HFFc6 (cell line): ENCODE measurements at regions not wholly inside any gene's neighbourhood (a gene's known extent, or its start where the extent isn't known, plus 50 kb on each side); places are given as distances from the start of the nearest gene placed in this dataset.
A peak's percentile ranks its signal among the peaks of the same experiment; 100 is the strongest.

Source experiments
- DNase-seq: peaks from one replicate; pipeline ENCODE4 v3.0.0-alpha.2; 2018
- H3K27ac Mint-ChIP-seq: 2 replicates; pipeline ENCODE4 v1.8.0; 2020; ENCODE audit warnings: mild to moderate bottlenecking, mixed read lengths
- H3K27me3 Mint-ChIP-seq: 2 replicates; pipeline ENCODE4 v1.8.0; 2021; ENCODE audit warnings: mild to moderate bottlenecking, moderate library complexity, mixed read lengths; ENCODE audit not compliant: insufficient read depth
- H3K36me3 Mint-ChIP-seq: 2 replicates; pipeline ENCODE4 v1.8.0; 2021; ENCODE audit warnings: low read depth, mixed read lengths
- H3K4me1 Mint-ChIP-seq: 2 replicates; pipeline ENCODE4 v1.8.0; 2020; ENCODE audit warnings: low read depth, mixed read lengths
- H3K4me3 Mint-ChIP-seq: 2 replicates; pipeline ENCODE4 v1.8.0; 2020; ENCODE audit warnings: mild to moderate bottlenecking, moderate library complexity, mixed read lengths
- H3K9me3 Mint-ChIP-seq: 2 replicates; pipeline ENCODE4 v1.8.0; 2020; ENCODE audit warnings: mild to moderate bottlenecking, mixed read lengths
- CTCF ChIP-seq: fragments of 200-600 bp; sonication (generic); IDR thresholded peaks from 2 replicates; pipeline ENCODE4 v1.5.0; 2021; ENCODE audit warnings: antibody characterized with exemption, mild to moderate bottlenecking

GRCh38 chr3:164040991-164041390 lies 1037.3 kb downstream of the SI start:
- DNase-seq = no peak
- no peaks in the 10 kb centered on the region for H3K4me1 Mint-ChIP-seq
- no peaks in the 10 kb centered on the region for H3K36me3 Mint-ChIP-seq
- no peak overlapping the region for H3K27ac Mint-ChIP-seq
- peaks cover 11% of the 10 kb centered on the region for H3K9me3 Mint-ChIP-seq
- no peak overlapping the region for H3K4me3 Mint-ChIP-seq
- no peaks in the 10 kb centered on the region for H3K27me3 Mint-ChIP-seq
- TF ChIP-seq CTCF = no peak

- no peak overlapping the region for H3K4me3 Mint-ChIP-seq
- H3K36me3 Mint-ChIP-seq = peaks cover 5% of the 10 kb centered on the region; the same call in 1 of the 2 replicates
- no peak overlapping the region for H3K27ac Mint-ChIP-seq
These were observed 1048.1 kb downstream of the SI start for GRCh38 chr3:164030194-164030593.

GRCh38 chr3:164024786-164025185 lies 1053.5 kb downstream of the SI start:
- TF ChIP-seq CTCF = no peak
- Mint-ChIP-seq H3K27ac (peak overlapping the region; percentile 15; the same call in 1 of the 2 replicates), H3K36me3 (no peaks in the 10 kb centered on the region), H3K27me3 (no peaks in the 10 kb centered on the region), H3K4me1 (no peaks in the 10 kb centered on the region), H3K9me3 (peaks cover 31% of the 10 kb centered on the region), H3K4me3 (peak overlapping the region; percentile 75; the same call in 1 of the 2 replicates)
- no peak for DNase-seq

More at GRCh38 chr3:164030194-164030593, 1048.1 kb downstream of the SI start:
- no peaks in the 10 kb centered on the region for H3K4me1 Mint-ChIP-seq
- H3K27me3 Mint-ChIP-seq = no peaks in the 10 kb centered on the region; the same call in 1 of the 2 replicates
- TF ChIP-seq CTCF = no peak
- no peak for DNase-seq
- peaks cover 45% of the 10 kb centered on the region for H3K9me3 Mint-ChIP-seq

GRCh38 chr3:164023480-164023879 lies 1054.8 kb downstream of the SI start:
- H3K36me3 Mint-ChIP-seq = no peaks in the 10 kb centered on the region

GRCh38 chr3:164018500-164018899 lies 1059.8 kb downstream of the SI start:
- no peak for TF ChIP-seq CTCF

More at GRCh38 chr3:164023480-164023879, 1054.8 kb downstream of the SI start:
- DNase-seq = no peak
- TF ChIP-seq CTCF = no peak
- H3K27me3 Mint-ChIP-seq = no peaks in the 10 kb centered on the region
- no peak overlapping the region for H3K27ac Mint-ChIP-seq
- H3K4me3 Mint-ChIP-seq = no peak overlapping the region
- peaks cover 24% of the 10 kb centered on the region for H3K9me3 Mint-ChIP-seq
- H3K4me1 Mint-ChIP-seq = no peaks in the 10 kb centered on the region

GRCh38 chr3:164007765-164008164 lies 1070.5 kb downstream of the SI start:
- Mint-ChIP-seq H3K27me3 (no peaks in the 10 kb centered on the region), H3K36me3 (no peaks in the 10 kb centered on the region), H3K4me3 (no peak overlapping the region), H3K27ac (no peak overlapping the region), H3K9me3 (peaks cover 13% of the 10 kb centered on the region), H3K4me1 (no peaks in the 10 kb centered on the region)
- DNase-seq = no peak
- no peak for TF ChIP-seq CTCF

More at GRCh38 chr3:164018500-164018899, 1059.8 kb downstream of the SI start:
- H3K36me3 Mint-ChIP-seq = no peaks in the 10 kb centered on the region
- no peak overlapping the region for H3K27ac Mint-ChIP-seq
- H3K27me3 Mint-ChIP-seq = peaks cover 2% of the 10 kb centered on the region; the same call in 1 of the 2 replicates
- H3K4me1 Mint-ChIP-seq = no peaks in the 10 kb centered on the region
- no peak overlapping the region for H3K4me3 Mint-ChIP-seq
- H3K9me3 Mint-ChIP-seq = peaks cover 5% of the 10 kb centered on the region
- no peak for DNase-seq
